A673 (cell line): ENCODE measurements at regions not wholly inside any gene's neighbourhood (a gene's known extent, or its start where the extent isn't known, plus 50 kb on each side); places are given as distances from the start of the nearest gene placed in this dataset.
A peak's percentile ranks its signal among the peaks of the same experiment; 100 is the strongest.

Experiments used
- BruUV-seq: library from RNA; stranded (reverse); fragments of 400-500 nt; replicated peaks from 2 replicates; lab custom pipeline; 2021; lab: Mats Ljungman, UMichigan
- CTCF ChIA-PET: fragments of 300-600 bp; sonication (Branson Sonifier 250); formaldehyde crosslinking; loops from one replicate; lab custom pipeline; 2022; ENCODE audit warnings: antibody characterized with exemption; lab: Charles Lee
- POLR2A ChIA-PET: fragments of 300-600 bp; sonication (Branson Sonifier 250); formaldehyde crosslinking; loops from one replicate; lab custom pipeline; 2022; ENCODE audit warnings: antibody characterized with exemption; ENCODE audit not compliant: low non-redundant PET; lab: Charles Lee
- DNase-seq: peaks from one replicate; pipeline ENCODE4 v3.0.0-alpha.2; 2015; ENCODE audit warnings: low spot score
- H3K27ac ChIP-seq: fragments of 200-600 bp; sonication (generic); 2 replicates; pipeline ENCODE4 v1.5.1; 2016; ENCODE audit warnings: mixed run types, low read depth, mild to moderate bottlenecking, mixed read lengths, antibody characterized with exemption, low read length; ENCODE audit not compliant: poor library complexity, severe bottlenecking
- H3K27me3 ChIP-seq: fragments of 200-600 bp; sonication (generic); replicated peaks from 2 replicates; pipeline ENCODE4 v1.6.1; 2017; ENCODE audit warnings: mixed run types, low read depth, mild to moderate bottlenecking, mixed read lengths, antibody characterized with exemption, low read length; ENCODE audit not compliant: insufficient read depth, poor library complexity
- H3K36me3 ChIP-seq: fragments of 200-600 bp; sonication (generic); 2 replicates; pipeline ENCODE4 v1.6.1; 2016; ENCODE audit warnings: mixed run types, mild to moderate bottlenecking, mixed read lengths, antibody characterized with exemption, low read length; ENCODE audit not compliant: insufficient read depth, poor library complexity, severe bottlenecking
- H3K4me1 ChIP-seq: fragments of 200-600 bp; sonication (generic); 2 replicates; pipeline ENCODE4 v1.6.1; 2017; ENCODE audit warnings: mixed run types, mild to moderate bottlenecking, mixed read lengths, antibody characterized with exemption, low read length; ENCODE audit not compliant: insufficient read depth, poor library complexity, severe bottlenecking
- H3K4me3 ChIP-seq: fragments of 200-600 bp; sonication (generic); 2 replicates; pipeline ENCODE4 v1.5.1; 2016; ENCODE audit warnings: low read depth, mixed run types, mild to moderate bottlenecking, mixed read lengths, low read length; ENCODE audit not compliant: poor library complexity, severe bottlenecking
- H3K9me3 ChIP-seq: fragments of 200-600 bp; sonication (generic); 2 replicates; pipeline ENCODE4 v1.6.1; 2016; ENCODE audit warnings: mixed run types, low read depth, mild to moderate bottlenecking, mixed read lengths, antibody characterized with exemption, low read length; ENCODE audit not compliant: poor library complexity, severe bottlenecking
- CTCF ChIP-seq: fragments of 300-800, 200-600 bp; sonication (generic); conservative IDR thresholded peaks from 2 replicates; pipeline ENCODE4 v1.5.1; 2017; ENCODE audit warnings: low read depth, mild to moderate bottlenecking, antibody characterized with exemption, low read length, moderate library complexity, mixed read lengths
- EZH2 ChIP-seq: fragments of 200-600 bp; sonication (generic); IDR thresholded peaks from 2 replicates; pipeline ENCODE4 v1.6.1; 2017; ENCODE audit warnings: borderline replicate concordance, low read depth, mild to moderate bottlenecking, mixed read lengths, antibody characterized with exemption, low read length; ENCODE audit not compliant: poor library complexity, severe bottlenecking
- intact Hi-C: fragments of 100-400 bp; cut with micrococcal nuclease; formaldehyde crosslinking; loops from one replicate; pipeline ENCODE4 v1.10.0; 2022; ENCODE audit not compliant: unreplicated experiment

GRCh38 chr10:121112579-121113384 is 261.6 kb downstream of the WDR11 start:
- DNase-seq, result peak; percentile 3
- CTCF ChIA-PET, result no interaction called here
- H3K36me3 ChIP-seq, result no peaks in the 10 kb centered on the region
- no TSS peak for BruUV-seq
- POLR2A ChIA-PET, result no interaction called here
- peaks cover 5% of the 10 kb centered on the region for H3K9me3 ChIP-seq
- no peak overlapping the region for H3K4me3 ChIP-seq
- intact Hi-C loops, result no loop called here
- H3K27ac ChIP-seq, result no peak overlapping the region
- H3K4me1 ChIP-seq, result no peaks in the 10 kb centered on the region
- H3K27me3 ChIP-seq, result no peaks in the 10 kb centered on the region
- TF ChIP-seq EZH2 (no peak), CTCF (0 out of 2 replicates have a peak, but pooled peaks have one; percentile 18)

DNA sequence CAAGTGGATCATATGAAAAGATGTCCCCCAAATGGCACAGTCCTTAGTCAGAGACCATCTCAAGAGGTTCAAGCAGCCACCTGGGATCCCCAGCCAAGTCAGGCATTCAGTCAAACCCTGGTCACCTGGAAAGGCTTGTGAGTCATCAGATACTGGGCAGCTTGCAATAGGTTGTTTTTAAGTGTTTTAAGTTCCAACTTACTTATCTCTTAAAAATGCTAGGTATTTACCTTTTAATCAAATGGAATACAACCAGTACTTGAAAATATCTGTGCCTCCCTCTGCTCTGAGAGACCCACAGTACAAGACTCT is 262.2 kb downstream of the WDR11 start:
- Histone ChIP-seq H3K27ac (no peak overlapping the region), H3K27me3 (no peaks in the 10 kb centered on the region), H3K4me3 (no peak overlapping the region), H3K36me3 (no peaks in the 10 kb centered on the region), H3K9me3 (peaks cover 5% of the 10 kb centered on the region), H3K4me1 (no peaks in the 10 kb centered on the region)
- intact Hi-C loops, result no loop called here
- DNase-seq, result no peak
- POLR2A ChIA-PET, result no interaction called here
- no TSS peak for BruUV-seq
- CTCF ChIA-PET, result no interaction called here
- TF ChIP-seq EZH2 (no peak), CTCF (no peak)

GRCh38 chr10:121113911-121114310 is 262.7 kb downstream of the WDR11 start:
- no peak for DNase-seq
- H3K9me3 ChIP-seq, result peaks cover 5% of the 10 kb centered on the region
- BruUV-seq, result no TSS peak
- H3K4me3 ChIP-seq, result no peak overlapping the region
- H3K4me1 ChIP-seq, result no peaks in the 10 kb centered on the region
- intact Hi-C loops, result no loop called here
- POLR2A ChIA-PET, result no interaction called here
- TF ChIP-seq CTCF (no peak), EZH2 (no peak)
- H3K27ac ChIP-seq, result no peak overlapping the region
- H3K36me3 ChIP-seq, result no peaks in the 10 kb centered on the region
- H3K27me3 ChIP-seq, result no peaks in the 10 kb centered on the region
- CTCF ChIA-PET, result no interaction called here
